Urothelium cell line (cell line): ENCODE measurements at regions not wholly inside any gene's neighbourhood (a gene's known extent, or its start where the extent isn't known, plus 50 kb on each side); places are given as distances from the start of the nearest gene placed in this dataset.

Source experiments
- DNase-seq: peaks from one replicate; pipeline ENCODE4 v3.0.0; 2011; ENCODE audit warnings: low spot score, mixed read lengths
- FAIRE-seq: peaks from 2 replicates; lab custom pipeline; 2011; peaks lifted over from hg19 to GRCh38; lab: Jason Lieb, UNC

- FAIRE-seq = no peak
- DNase-seq = no peak
These were observed 229.2 kb upstream of the B3GAT1 start for GRCh38 chr11:134640971-134641968.

- no peak for FAIRE-seq
- DNase-seq = no peak
These were observed 228.5 kb upstream of the B3GAT1 start for GRCh38 chr11:134640536-134640935.

GRCh38 chr11:134639586-134640330, 227.7 kb upstream of the B3GAT1 start:
- DNase-seq = peak; percentile 34
- no peak for FAIRE-seq

- DNase-seq = no peak
- FAIRE-seq = no peak
These were observed 226.9 kb upstream of the B3GAT1 start for GRCh38 chr11:134638796-134639430.

- FAIRE-seq = no peak
- DNase-seq = no peak
These were observed 225.3 kb upstream of the B3GAT1 start for GRCh38 chr11:134637091-134638015.

GRCh38 chr11:134636071-134636470, 224.0 kb upstream of the B3GAT1 start:
- DNase-seq (no peak), FAIRE-seq (no peak)

- no peak for DNase-seq
- FAIRE-seq = no peak
These were observed 223.1 kb upstream of the B3GAT1 start for GRCh38 chr11:134634897-134635831.

GRCh38 chr11:134633276-134633675, 221.2 kb upstream of the B3GAT1 start:
- FAIRE-seq (no peak), DNase-seq (no peak)

GRCh38 chr11:134632347-134633119, 220.5 kb upstream of the B3GAT1 start:
- FAIRE-seq = no peak
- DNase-seq = no peak

- DNase-seq = no peak
- no peak for FAIRE-seq
These were observed 218.8 kb upstream of the B3GAT1 start for GRCh38 chr11:134630861-134631260.

GRCh38 chr11:134628426-134628825, 216.4 kb upstream of the B3GAT1 start:
- FAIRE-seq (no peak), DNase-seq (no peak)

GRCh38 chr11:134626032-134626431, 214.0 kb upstream of the B3GAT1 start:
- DNase-seq (no peak), FAIRE-seq (no peak)

GRCh38 chr11:134625631-134626030, 213.6 kb upstream of the B3GAT1 start:
- no peak for DNase-seq
- FAIRE-seq = no peak

- DNase-seq = no peak
- FAIRE-seq = no peak
These were observed 213.1 kb upstream of the B3GAT1 start for GRCh38 chr11:134625151-134625550.

- FAIRE-seq (no peak), DNase-seq (no peak)
These were observed 212.3 kb upstream of the B3GAT1 start for GRCh38 chr11:134624166-134624920.

GRCh38 chr11:134623711-134624110, 211.7 kb upstream of the B3GAT1 start:
- DNase-seq = no peak
- no peak for FAIRE-seq

- DNase-seq (no peak), FAIRE-seq (no peak)
These were observed 210.4 kb upstream of the B3GAT1 start for GRCh38 chr11:134622458-134622857.

GRCh38 chr11:134617360-134617759, 205.3 kb upstream of the B3GAT1 start:
- no peak for FAIRE-seq
- DNase-seq = no peak
